Subcutaneous abdominal adipose tissue (tissue), 5 donors: ENCODE measurements at regions not wholly inside any gene's neighbourhood (a gene's known extent, or its start where the extent isn't known, plus 50 kb on each side); places are given as distances from the start of the nearest gene placed in this dataset.

Experiments
- H3K27ac ChIP-seq: one replicate; pipeline ENCODE4 v1.7.0; 2013; ENCODE audit warnings: low read depth, mild to moderate bottlenecking, inconsistent platforms, low read length, moderate library complexity
- H3K27me3 ChIP-seq, 5 donors: one replicate each; pipeline ENCODE4 v1.7.0; 2013; ENCODE audit warnings: low read length in 5 of 5, inconsistent platforms in 1 of 5; ENCODE audit not compliant: control insufficient read depth in 5 of 5, insufficient read depth in 4 of 5
- H3K36me3 ChIP-seq, 5 donors: one replicate each; pipeline ENCODE4 v1.7.0; 2013; ENCODE audit warnings: low read length in 5 of 5; ENCODE audit not compliant: control insufficient read depth in 5 of 5, insufficient read depth in 5 of 5
- H3K4me1 ChIP-seq, 5 donors: one replicate each; pipeline ENCODE4 v1.7.0; 2013; ENCODE audit warnings: low read length in 5 of 5, mild to moderate bottlenecking in 3 of 5, moderate library complexity in 1 of 5; ENCODE audit not compliant: control insufficient read depth in 5 of 5, insufficient read depth in 5 of 5
- H3K4me3 ChIP-seq, 5 donors: one replicate each; pipeline ENCODE4 v1.7.0; 2013; ENCODE audit warnings: low read length in 5 of 5, low read depth in 1 of 5
- H3K9ac ChIP-seq, 5 donors: one replicate each; pipeline ENCODE4 v1.7.0; 2013; ENCODE audit warnings: low read length in 5 of 5, mild to moderate bottlenecking in 4 of 5, moderate library complexity in 3 of 5
- H3K9me3 ChIP-seq, 5 donors: one replicate each; pipeline ENCODE4 v1.7.0; 2013; ENCODE audit warnings: low read length in 5 of 5; ENCODE audit not compliant: control insufficient read depth in 5 of 5
- donor health status: healthy.
- donor health status: healthy.
- donor health status: healthy.
- donor health status: healthy.
- donor health status: healthy.

GRCh38 chr3:110400315-110400714 is 671.3 kb upstream of the NECTIN3 start:
- peaks cover 0 to 3% (median 0%) of the 10 kb centered on the region in 5 donors for H3K4me1 ChIP-seq
- H3K9me3 ChIP-seq = peaks cover 0 to 6% (median 0%) of the 10 kb centered on the region in 5 donors
- H3K36me3 ChIP-seq = no peaks in the 10 kb centered on the region
- H3K9ac ChIP-seq = no peak overlapping the region
- no peak overlapping the region for H3K4me3 ChIP-seq
- H3K27ac ChIP-seq = no peak overlapping the region
- H3K27me3 ChIP-seq = no peaks in the 10 kb centered on the region

GRCh38 chr3:110405830-110406585 is 665.6 kb upstream of the NECTIN3 start:
- no peak overlapping the region for H3K27ac ChIP-seq
- peaks cover 0 to 6% (median 0%) of the 10 kb centered on the region in 5 donors for H3K4me1 ChIP-seq
- H3K27me3 ChIP-seq = no peaks in the 10 kb centered on the region
- H3K36me3 ChIP-seq = no peaks in the 10 kb centered on the region
- peaks cover 0 to 4% (median 0%) of the 10 kb centered on the region in 5 donors for H3K9me3 ChIP-seq
- no peak overlapping the region for H3K4me3 ChIP-seq
- H3K9ac ChIP-seq = no peak overlapping the region

- Histone ChIP-seq H3K36me3 (no peaks in the 10 kb centered on the region), H3K9me3 (no peaks in the 10 kb centered on the region), H3K27ac (no peak overlapping the region), H3K9ac (no peak overlapping the region), H3K27me3 (no peaks in the 10 kb centered on the region), H3K4me3 (no peak overlapping the region), H3K4me1 (peaks cover 0 to 17% (median 5%) of the 10 kb centered on the region in 5 donors)
Measured at GRCh38 chr3:110413266-110413665, 658.4 kb upstream of the NECTIN3 start.

- Histone ChIP-seq H3K4me1 (peaks cover 0 to 17% (median 5%) of the 10 kb centered on the region in 5 donors), H3K36me3 (no peaks in the 10 kb centered on the region), H3K27ac (peak overlapping the region; percentile 64), H3K9me3 (no peaks in the 10 kb centered on the region), H3K27me3 (no peaks in the 10 kb centered on the region), H3K9ac (no peak overlapping the region), H3K4me3 (no peak overlapping the region)
Measured at GRCh38 chr3:110413807-110414748, 657.5 kb upstream of the NECTIN3 start.

- Histone ChIP-seq H3K4me3 (no peak overlapping the region), H3K27ac (no peak overlapping the region), H3K9ac (no peak overlapping the region), H3K9me3 (no peaks in the 10 kb centered on the region), H3K4me1 (peaks cover 0 to 22% (median 5%) of the 10 kb centered on the region in 5 donors), H3K27me3 (no peaks in the 10 kb centered on the region), H3K36me3 (no peaks in the 10 kb centered on the region)
Measured at GRCh38 chr3:110414855-110415254, 656.8 kb upstream of the NECTIN3 start.

GRCh38 chr3:110419096-110419495 is 652.5 kb upstream of the NECTIN3 start:
- Histone ChIP-seq H3K27ac (no peak overlapping the region), H3K27me3 (no peaks in the 10 kb centered on the region), H3K9me3 (no peaks in the 10 kb centered on the region), H3K4me3 (no peak overlapping the region), H3K9ac (no peak overlapping the region), H3K4me1 (peaks cover 0 to 20% (median 3%) of the 10 kb centered on the region in 5 donors), H3K36me3 (no peaks in the 10 kb centered on the region)

- Histone ChIP-seq H3K4me1 (peaks cover 0 to 15% (median 3%) of the 10 kb centered on the region in 5 donors), H3K4me3 (no peak overlapping the region), H3K9ac (no peak overlapping the region), H3K27ac (no peak overlapping the region), H3K9me3 (no peaks in the 10 kb centered on the region), H3K27me3 (no peaks in the 10 kb centered on the region), H3K36me3 (no peaks in the 10 kb centered on the region)
Measured at GRCh38 chr3:110419601-110420000, 652.0 kb upstream of the NECTIN3 start.

- no peaks in the 10 kb centered on the region for H3K36me3 ChIP-seq
- H3K9ac ChIP-seq = no peak overlapping the region
- H3K4me1 ChIP-seq = peaks cover 0 to 11% (median 3%) of the 10 kb centered on the region in 5 donors
- H3K4me3 ChIP-seq = peak overlapping the region in 2 of 5 donors; percentile 33 to 44
- no peaks in the 10 kb centered on the region for H3K9me3 ChIP-seq
- H3K27ac ChIP-seq = no peak overlapping the region
- H3K27me3 ChIP-seq = no peaks in the 10 kb centered on the region
Measured at GRCh38 chr3:110420158-110420641, 651.4 kb upstream of the NECTIN3 start.

- Histone ChIP-seq H3K9me3 (no peaks in the 10 kb centered on the region), H3K36me3 (no peaks in the 10 kb centered on the region), H3K9ac (no peak overlapping the region), H3K4me1 (peaks cover 0 to 11% (median 3%) of the 10 kb centered on the region in 5 donors), H3K27ac (no peak overlapping the region), H3K4me3 (no peak overlapping the region), H3K27me3 (no peaks in the 10 kb centered on the region)
Measured at GRCh38 chr3:110423276-110423675, 648.3 kb upstream of the NECTIN3 start.

- Histone ChIP-seq H3K27ac (no peak overlapping the region), H3K36me3 (no peaks in the 10 kb centered on the region), H3K4me1 (no peaks in the 10 kb centered on the region), H3K9ac (no peak overlapping the region), H3K9me3 (no peaks in the 10 kb centered on the region), H3K27me3 (no peaks in the 10 kb centered on the region), H3K4me3 (no peak overlapping the region)
Measured at GRCh38 chr3:110430146-110430545, 641.5 kb upstream of the NECTIN3 start.
